NCI-H2196 treated with DMSO at 0.1 percent for 48 hours (cell line): ENCODE measurements at regions not wholly inside any gene's neighbourhood (a gene's known extent, or its start where the extent isn't known, plus 50 kb on each side); places are given as distances from the start of the nearest gene placed in this dataset.

Source experiments
- DNase-seq: peaks from one replicate; lab custom pipeline; 2025; ENCODE audit not compliant: unreplicated experiment; lab: John Stamatoyannopoulos, UW

DNA sequence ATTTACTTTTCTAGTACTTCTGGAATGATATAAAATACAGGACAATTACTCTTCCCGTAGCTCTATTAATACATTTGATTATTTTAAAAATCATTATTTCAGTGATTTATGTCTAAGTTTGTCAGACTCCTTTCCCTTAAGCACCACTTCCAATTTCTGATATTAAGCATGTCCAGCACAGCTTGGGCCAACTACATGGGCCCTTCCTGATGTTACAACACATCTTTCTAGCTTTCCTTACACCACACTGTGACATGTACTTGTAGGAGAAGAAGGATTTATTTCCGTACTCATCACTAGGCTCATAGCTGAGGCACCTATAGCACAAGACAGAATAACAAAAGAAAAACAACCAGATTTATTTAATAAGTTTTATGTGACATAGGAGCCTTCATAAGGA, 134.8 kb upstream of the HNRNPA3 start:
- DNase-seq: no peak

- DNase-seq: no peak
Measured at GRCh38 chr2:177078416-177078815, 134.2 kb upstream of the HNRNPA3 start.

GRCh38 chr2:177078855-177079254, 133.7 kb upstream of the HNRNPA3 start:
- DNase-seq: no peak

GRCh38 chr2:177080746-177081284, 131.8 kb upstream of the HNRNPA3 start:
- no peak for DNase-seq

- no peak for DNase-seq
Measured at GRCh38 chr2:177084607-177085006, 128.0 kb upstream of the HNRNPA3 start.

GRCh38 chr2:177088529-177088928, 124.1 kb upstream of the HNRNPA3 start:
- no peak for DNase-seq

- no peak for DNase-seq
Measured at GRCh38 chr2:177090967-177091366, 121.6 kb upstream of the HNRNPA3 start.

DNA sequence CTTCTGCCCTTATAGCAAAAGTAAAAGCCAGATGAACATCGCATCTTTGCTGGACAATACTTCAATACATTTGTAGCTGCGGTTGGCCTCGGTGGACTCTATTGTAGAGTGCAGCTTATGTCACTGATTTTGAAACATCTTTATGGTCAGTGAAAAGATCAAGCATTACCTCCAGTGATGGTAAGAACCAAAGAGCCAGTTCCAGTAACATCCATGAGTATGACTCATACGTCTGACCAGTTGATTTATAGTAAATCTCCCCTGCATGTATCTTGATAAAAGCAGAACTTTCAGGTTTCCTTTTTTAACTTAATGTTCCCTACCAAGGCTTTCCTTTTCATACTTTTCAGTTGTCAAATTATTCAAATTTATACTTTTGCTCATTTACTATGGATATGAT, 119.2 kb upstream of the HNRNPA3 start:
- DNase-seq: no peak

DNA sequence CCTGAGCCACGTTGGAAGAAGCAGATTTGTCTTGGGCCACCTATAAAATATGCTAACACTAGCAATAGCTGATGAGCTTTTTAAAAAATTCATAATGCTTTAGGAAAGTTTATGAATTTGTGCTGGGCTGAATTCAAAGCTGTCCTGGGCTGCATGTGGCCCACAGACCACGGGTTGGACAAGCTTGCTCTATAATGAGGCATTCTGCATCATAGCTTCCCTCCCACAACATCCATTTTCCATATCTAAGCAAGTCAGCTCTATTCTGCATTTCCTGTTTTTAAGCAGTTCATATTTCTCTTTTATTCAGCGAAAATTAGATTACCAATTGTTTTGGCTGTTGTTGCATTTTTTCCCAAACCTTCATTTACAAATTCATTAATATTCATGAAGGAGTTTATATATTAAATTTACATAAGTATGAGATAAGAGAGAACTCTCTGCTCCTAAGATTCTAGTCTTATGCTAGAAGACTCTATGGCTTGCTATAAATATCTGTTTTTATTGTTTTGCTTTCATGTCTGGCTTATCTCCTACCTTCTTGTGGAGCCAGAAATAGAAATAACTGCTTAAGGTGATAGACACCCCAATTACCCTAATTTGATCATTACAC, 114.5 kb upstream of the HNRNPA3 start:
- no peak for DNase-seq

GRCh38 chr2:177101930-177102329, 110.7 kb upstream of the HNRNPA3 start:
- DNase-seq: no peak

GRCh38 chr2:177106212-177106611, 106.4 kb upstream of the HNRNPA3 start:
- no peak for DNase-seq

DNA sequence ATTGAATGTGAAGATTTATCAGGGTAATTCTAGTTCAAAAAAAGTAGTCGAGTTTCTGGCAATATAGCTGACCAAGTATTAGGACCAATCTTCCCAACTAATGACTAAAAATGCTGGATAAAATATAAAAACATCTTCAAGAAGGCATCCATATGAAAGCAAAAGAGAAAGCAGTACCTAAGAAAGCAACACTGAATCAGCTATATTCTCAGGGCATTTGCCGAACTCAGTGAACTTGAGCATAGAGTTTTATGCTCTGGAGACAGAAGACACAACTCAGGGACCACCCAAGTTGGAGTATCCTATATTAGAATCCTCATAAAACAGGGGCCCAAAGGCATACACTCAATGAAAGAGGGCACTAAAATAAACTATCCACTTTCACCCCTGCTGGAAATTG, 103.7 kb upstream of the HNRNPA3 start:
- no peak for DNase-seq

DNA sequence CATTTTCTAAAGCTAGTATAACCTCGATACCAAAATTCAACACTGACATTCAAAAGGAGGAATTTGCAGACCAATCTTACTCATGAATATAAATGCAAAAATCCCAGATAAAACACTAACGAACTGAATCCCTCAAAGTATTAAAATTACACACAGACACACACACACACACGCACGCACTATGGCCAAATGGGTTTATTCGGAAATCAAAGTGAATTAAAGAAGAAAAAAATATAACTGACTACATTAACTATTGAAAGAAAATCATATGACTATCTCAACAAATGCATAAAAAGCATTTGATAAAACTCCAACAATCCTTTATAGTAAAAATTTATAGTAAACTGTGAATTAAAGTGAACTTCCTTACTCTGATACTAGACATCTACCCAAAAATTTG, 97.9 kb upstream of the HNRNPA3 start:
- DNase-seq: no peak

GRCh38 chr2:177117755-177118154, 94.8 kb upstream of the HNRNPA3 start:
- no peak for DNase-seq

GRCh38 chr2:177118636-177119035, 94.0 kb upstream of the HNRNPA3 start:
- DNase-seq: no peak

GRCh38 chr2:177119099-177119498, 93.5 kb upstream of the HNRNPA3 start:
- DNase-seq: no peak

GRCh38 chr2:177123048-177123447, 89.5 kb upstream of the HNRNPA3 start:
- no peak for DNase-seq

DNA sequence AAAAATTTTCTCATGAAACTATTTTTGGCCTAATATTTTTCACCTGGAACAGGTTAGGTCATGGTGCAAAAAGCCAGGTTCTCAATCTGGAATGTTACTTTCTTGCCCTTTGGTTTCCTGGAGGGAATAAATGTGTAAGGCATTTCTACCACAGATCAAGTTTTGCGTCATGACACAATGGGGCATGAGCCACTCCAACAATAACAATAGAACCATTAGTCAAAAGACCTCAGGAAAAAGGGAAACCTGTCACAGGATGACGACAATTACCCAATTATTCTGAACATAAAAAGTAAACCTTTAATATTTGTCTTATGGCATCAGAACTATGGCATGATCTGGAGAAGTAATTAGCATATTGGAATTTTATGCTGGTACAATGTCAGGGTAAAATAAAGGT, 88.2 kb upstream of the HNRNPA3 start:
- no peak for DNase-seq

- DNase-seq: no peak
Measured at GRCh38 chr2:177127821-177128220, 84.8 kb upstream of the HNRNPA3 start.

- no peak for DNase-seq
Measured at GRCh38 chr2:177129610-177130009, 83.0 kb upstream of the HNRNPA3 start.

DNA sequence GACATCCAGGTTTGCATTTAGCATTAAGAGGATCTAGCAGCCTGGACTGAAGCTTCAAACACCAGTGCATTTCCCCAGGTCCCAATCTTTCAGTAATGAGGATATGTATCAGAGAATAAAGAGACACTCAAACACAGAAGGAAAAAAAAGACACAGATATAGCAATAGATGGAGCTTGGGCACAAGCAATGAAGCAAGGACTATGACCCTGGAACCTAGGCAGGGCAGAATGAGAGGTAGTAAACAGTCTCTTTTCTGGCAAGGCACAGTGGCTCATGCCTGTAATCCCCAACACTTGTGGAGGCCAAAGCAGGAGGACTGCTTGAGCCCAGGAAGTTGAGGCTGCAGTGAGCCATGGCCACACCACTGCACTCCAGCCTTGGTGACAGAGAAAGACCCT, 80.7 kb upstream of the HNRNPA3 start:
- DNase-seq: no peak

GRCh38 chr2:177138823-177139222, 73.8 kb upstream of the HNRNPA3 start:
- DNase-seq: no peak

- no peak for DNase-seq
Measured at GRCh38 chr2:177141866-177142265, 70.7 kb upstream of the HNRNPA3 start.
